GM19397 (cell line): ENCODE measurements at regions not wholly inside any gene's neighbourhood (a gene's known extent, or its start where the extent isn't known, plus 50 kb on each side); places are given as distances from the start of the nearest gene placed in this dataset.

ENCODE experiments used
- ATAC-seq: cut with Tn5 transposase; IDR thresholded peaks from one replicate; pipeline ENCODE4 v1.9.1; 2021; ENCODE audit warnings: mild to moderate bottlenecking, moderate library complexity; ENCODE audit not compliant: unreplicated experiment

DNA sequence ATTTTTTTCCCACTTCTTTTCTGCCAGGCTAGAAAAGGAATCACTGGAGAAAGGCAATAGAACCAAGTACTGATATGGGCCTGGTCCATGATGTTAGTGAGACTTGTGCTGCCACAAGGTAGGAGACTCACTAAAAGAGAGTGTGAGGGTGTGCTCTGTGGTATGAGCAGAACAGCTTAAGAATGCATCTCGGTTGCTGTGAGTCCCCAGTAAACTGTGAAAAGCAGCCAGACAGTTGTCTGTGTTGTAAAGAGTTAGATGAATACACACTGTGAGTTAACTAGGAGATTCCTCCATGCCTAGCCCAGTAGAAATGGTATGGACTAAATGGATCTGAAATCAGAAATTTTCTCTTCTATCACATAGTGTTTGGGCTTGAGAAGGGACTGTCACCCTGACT is 1177.3 kb upstream of the MIR17HG start:
- ATAC-seq = no peak

GRCh38 chr13:90171649-90172048 is 1175.8 kb upstream of the MIR17HG start:
- ATAC-seq = no peak

DNA sequence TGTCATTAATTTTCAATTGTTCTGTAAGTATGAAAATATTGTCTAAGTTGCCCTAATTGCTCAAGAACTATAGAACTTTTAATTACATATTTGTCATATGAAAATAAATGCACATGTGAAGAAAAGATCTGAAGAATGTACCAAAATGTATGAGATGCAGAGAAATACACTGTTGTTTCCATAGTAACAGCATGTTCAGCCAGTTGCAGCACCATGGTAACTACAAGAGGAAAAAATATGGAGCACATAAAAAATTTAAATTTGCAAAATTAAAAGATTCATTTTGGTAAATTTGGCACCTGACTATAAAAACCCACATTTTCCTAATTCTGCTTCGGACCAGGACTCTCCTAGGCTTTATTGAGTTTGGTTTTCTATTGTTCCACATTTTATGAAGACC is 1170.0 kb upstream of the MIR17HG start:
- ATAC-seq = no peak

GRCh38 chr13:90184355-90184754 is 1163.1 kb upstream of the MIR17HG start:
- no peak for ATAC-seq

DNA sequence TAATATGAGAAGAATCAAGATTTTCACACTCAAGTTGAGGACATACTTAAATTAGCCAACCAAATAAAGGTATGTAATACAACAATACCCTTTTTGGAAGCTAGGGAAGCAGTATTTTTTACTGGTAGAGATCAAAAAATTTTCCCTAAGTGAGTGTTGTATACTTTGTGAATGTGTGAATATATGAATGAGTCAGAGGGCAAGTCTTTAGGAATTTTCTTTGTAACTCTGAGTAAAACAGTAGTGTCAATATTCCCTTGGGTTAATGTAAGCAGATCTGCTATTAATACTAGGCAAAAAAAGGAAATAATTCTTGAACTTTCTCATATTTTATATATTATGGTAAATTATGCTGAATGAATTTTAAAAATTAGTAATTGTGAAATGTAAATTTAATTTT is 1161.8 kb upstream of the MIR17HG start:
- no peak for ATAC-seq

- ATAC-seq = no peak
Measured at GRCh38 chr13:90187478-90188350, 1159.8 kb upstream of the MIR17HG start.

GRCh38 chr13:90188351-90188636 is 1159.2 kb upstream of the MIR17HG start:
- ATAC-seq = no peak

DNA sequence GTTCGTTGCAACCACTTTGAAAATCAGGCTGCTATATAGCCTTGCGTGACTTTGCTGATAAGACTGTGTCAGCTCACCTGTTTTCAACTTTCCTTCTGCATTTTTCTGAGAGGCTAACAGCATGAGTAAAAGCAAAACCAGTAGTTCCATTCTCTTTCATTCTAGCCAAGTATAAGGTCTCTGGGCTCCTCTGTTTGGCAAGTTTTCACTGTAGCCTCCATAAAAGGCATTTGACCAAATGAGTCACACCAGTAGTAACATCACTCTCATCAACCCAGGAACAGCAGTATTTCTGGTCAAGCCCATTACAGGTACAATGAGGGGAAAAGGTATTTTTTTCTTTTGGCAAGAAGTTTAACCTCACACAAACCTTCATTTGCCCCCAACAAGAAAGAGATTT is 1149.8 kb upstream of the MIR17HG start:
- ATAC-seq = no peak

- ATAC-seq = no peak
Measured at GRCh38 chr13:90201202-90201601, 1146.3 kb upstream of the MIR17HG start.

- ATAC-seq = no peak
Measured at GRCh38 chr13:90201676-90202460, 1145.6 kb upstream of the MIR17HG start.

GRCh38 chr13:90205081-90205480 is 1142.4 kb upstream of the MIR17HG start:
- ATAC-seq = no peak

DNA sequence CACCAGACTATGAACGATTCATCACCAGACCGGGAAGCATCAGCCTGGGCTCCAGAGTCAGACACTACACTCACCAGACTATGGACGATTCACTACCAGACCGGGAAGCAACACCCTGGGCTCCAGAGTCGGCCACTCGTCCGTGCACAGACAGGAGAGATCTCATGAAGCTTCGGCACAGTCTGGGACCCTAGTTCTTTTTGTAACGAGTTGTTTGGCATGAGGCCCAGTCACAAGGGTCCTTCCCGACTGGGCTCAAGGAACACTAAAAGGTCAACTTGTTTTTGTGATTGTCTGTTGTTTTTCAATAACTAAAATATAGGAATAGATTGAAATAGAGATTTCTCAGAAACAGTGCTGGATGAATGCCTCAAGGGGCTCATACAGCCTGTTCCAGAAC is 1141.6 kb upstream of the MIR17HG start:
- no peak for ATAC-seq

- no peak for ATAC-seq
Measured at GRCh38 chr13:90217275-90217674, 1130.2 kb upstream of the MIR17HG start.

DNA sequence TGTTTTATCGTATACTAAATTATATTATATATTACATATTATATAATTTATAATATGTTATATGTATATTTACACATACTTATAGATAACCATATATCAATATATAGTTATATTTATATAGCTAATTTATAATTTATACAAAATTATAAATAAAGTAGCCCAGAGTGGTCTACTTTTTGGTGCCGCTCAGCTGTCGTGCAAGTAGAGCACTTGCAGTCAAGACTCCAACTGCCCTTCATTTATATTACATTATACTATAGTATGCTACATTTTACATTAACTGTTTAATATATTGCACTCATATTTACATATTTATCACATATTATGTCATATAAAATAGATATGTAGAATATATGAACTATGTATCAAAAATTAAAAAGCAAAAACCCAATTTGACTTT is 1124.7 kb upstream of the MIR17HG start:
- no peak for ATAC-seq

GRCh38 chr13:90230311-90230710 is 1117.2 kb upstream of the MIR17HG start:
- ATAC-seq = no peak

DNA sequence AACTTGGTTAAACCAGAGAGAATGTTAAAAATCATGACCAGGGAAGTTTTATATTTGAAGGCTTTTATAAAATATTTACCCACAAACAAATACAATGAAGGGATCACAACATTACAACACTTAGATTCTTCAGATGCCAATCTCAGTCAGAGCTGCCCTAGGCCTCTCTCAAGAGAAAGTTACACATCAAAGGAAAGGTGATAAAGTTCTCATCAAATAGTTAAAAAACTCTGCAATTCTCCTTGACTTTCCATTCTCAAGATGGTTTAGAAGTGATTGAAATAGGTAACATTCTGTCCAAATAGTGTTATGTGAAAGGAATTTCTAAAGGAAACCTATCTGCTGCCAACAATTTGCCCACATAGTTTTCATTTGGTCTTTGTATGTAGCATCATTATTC is 1115.2 kb upstream of the MIR17HG start:
- no peak for ATAC-seq

GRCh38 chr13:90233933-90234672 is 1113.4 kb upstream of the MIR17HG start:
- no peak for ATAC-seq

GRCh38 chr13:90237852-90238251 is 1109.6 kb upstream of the MIR17HG start:
- no peak for ATAC-seq

DNA sequence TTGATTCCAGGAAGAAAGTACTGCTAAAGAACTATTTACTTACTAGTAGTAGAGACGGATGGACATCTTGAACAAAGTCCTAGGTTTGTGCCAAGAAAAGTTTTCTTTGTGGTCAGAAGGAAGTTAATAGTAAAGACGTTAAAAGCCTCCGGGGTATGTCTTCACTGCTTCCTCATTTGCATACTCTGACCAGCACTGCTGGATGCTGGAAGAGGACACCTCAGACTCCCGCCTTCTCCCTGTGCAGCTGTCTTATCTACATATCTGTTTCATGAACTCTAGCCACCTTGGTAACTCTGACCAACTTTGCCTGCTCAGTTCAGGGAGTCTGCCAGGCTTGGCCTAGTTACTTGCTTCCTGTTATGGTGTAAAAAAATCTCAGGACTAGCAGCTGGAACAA is 1109.1 kb upstream of the MIR17HG start:
- no peak for ATAC-seq

GRCh38 chr13:90239130-90239529 is 1108.4 kb upstream of the MIR17HG start:
- no peak for ATAC-seq

- ATAC-seq = no peak
Measured at GRCh38 chr13:90246005-90246404, 1101.5 kb upstream of the MIR17HG start.
